Stimulated activated CD4-positive, alpha-beta T cell treated with anti-CD3 and anti-CD28 coated beads, Interleukin-4, amount 100 ng/mL, for 48 hours (primary cell): ENCODE measurements at regions not wholly inside any gene's neighbourhood (a gene's known extent, or its start where the extent isn't known, plus 50 kb on each side); places are given as distances from the start of the nearest gene placed in this dataset.
A peak's percentile ranks its signal among the peaks of the same experiment; 100 is the strongest.

Experiments used
- DNase-seq, 2 donors: peaks; one replicate each; pipeline ENCODE4 v3.0.0-alpha.2; 2020; ENCODE audit warnings: low read depth in 2 of 2

DNA sequence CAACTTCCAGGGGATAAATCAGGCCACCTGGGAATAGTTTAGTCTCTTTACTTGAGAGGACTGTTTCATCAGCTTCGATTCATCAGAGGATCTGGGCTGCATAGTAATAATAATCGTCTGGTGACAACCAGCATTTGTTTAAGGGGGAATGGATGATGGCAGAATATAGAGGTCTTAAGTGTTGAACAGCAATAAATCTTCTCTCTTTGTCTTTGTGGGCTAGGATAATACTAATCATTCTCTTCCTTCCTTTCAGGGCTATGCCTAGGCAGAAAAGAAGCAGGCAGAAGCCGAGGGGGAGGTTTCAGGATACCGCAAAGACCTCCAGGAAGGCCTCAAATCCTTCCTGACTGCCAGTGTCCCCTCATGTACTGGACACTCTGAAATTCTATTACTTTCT, 150.4 kb upstream of the GAREM1 start:
- DNase-seq: no peak

GRCh38 chr18:32618546-32618945, 147.9 kb upstream of the GAREM1 start:
- DNase-seq: no peak

DNA sequence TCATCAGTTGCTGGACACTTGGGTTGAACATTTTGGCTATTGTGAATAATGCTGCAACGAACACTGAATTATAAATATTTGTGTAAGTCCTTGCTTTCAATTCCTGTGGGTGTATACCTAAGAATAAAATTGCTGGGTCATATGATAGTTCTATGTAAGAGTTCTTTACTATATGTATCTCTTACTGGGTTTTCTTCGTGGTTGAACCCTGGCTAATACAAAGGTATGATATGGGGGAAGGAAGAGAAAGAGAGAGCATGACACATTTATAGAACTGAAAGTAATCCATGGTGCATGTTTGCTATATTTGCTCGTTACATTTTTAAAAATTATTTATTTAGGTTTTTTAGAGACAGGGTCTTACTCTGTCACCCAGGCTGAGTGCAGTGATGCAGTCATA, 143.1 kb upstream of the GAREM1 start:
- no peak for DNase-seq

DNA sequence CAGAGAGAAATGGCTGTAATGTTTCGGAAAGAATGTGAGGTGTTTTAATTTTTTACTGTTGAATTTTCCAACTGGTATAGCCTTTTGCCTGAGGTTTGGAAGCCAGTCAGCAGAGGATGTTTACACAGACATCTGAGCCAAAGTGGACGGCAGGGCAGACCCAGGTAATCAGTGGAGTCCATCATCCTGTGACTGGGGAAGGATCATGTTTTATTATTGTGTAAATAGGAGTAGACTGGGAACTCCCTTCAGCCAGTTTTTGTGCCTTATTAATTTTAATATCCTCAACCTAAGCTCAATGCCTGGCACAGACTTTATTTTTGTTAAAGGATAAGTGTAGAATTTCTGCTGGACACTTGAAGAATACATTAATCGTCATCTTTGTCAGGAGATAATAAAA, 142.0 kb upstream of the GAREM1 start:
- DNase-seq: no peak

DNA sequence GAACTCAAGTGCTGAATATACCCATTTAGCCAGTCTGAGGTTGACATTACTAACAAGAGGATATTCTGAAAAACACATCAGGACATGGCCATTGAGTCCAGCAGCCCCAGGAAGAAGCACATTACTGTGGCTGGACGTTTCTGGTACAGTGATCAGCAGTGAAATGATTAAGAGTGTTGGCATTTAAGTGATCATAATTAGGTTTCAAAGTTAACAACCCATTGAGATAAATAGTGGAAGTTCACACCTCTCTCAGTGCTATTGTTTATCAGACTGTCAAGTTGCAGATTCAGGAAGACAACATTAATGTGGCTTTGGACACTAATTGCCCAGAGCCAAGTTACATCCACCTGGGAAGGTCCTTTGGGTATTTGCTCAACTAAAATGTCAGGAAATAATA, 139.5 kb upstream of the GAREM1 start:
- DNase-seq: no peak

DNA sequence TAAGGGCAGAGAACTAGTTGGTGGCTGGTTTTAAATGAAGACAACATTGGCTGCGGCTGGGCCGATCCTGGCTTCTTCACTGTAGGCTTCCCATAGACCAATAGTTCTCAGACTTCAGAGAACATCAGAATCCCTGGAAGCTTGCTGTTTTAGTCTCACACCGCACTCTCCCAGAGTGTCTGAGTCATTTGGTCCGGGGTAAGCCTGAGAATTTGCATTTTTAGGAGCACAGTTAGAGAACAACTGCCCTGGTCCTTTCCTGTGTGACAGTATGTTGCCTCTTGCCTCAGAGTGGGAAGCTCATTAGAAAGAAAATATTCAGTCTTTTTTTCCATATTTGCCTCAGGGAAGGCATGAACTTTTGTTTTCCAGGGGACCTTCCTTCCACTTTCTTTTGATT, 137.1 kb upstream of the GAREM1 start:
- DNase-seq: no peak

- no peak for DNase-seq
Observed at GRCh38 chr18:32598144-32598543, 127.5 kb upstream of the GAREM1 start.

- DNase-seq: no peak
Observed at GRCh38 chr18:32596501-32596900, 125.8 kb upstream of the GAREM1 start.

- no peak for DNase-seq
Observed at GRCh38 chr18:32595832-32596231, 125.2 kb upstream of the GAREM1 start.

- DNase-seq: no peak
Observed at GRCh38 chr18:32588191-32588590, 117.5 kb upstream of the GAREM1 start.

DNA sequence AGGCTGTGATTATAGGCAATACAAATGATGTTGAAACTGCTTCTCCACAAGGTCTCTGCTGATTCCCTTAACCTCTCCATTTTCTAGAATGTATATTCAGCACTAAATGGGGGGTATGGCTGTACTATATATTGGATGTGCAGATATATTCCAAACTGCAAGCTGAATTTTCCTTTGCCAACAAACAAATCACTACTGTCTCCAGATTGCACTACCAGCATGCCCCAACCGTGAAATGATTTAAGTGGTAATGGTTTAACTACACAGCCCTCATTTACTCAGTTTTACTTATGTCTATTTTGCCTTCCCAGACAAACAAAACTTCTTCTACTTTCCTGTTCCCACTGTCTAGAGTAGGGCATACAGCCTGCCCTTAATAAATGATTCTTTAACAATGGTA, 112.7 kb upstream of the GAREM1 start:
- DNase-seq: no peak

DNA sequence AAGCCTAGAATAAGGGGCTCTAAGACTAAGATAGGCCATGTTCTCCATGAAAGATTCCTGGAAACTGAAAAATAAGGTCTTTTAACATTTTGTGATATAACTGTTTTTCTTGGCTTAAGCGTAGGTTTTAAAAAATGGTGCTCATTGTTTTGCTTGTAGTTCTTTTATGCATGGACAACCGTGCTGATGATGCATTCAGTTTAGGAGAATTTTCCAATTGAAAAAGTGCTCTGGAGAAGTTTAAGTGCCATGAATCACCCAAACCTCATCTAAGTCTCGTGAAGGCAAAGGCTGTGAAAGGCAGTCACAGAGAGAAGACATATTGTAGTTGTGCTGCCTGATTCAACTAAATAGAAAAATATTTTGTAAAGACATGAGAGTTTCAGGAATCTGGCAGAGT, 111.8 kb upstream of the GAREM1 start:
- DNase-seq: no peak

- no peak for DNase-seq
Observed at GRCh38 chr18:32577561-32577960, 106.9 kb upstream of the GAREM1 start.

DNA sequence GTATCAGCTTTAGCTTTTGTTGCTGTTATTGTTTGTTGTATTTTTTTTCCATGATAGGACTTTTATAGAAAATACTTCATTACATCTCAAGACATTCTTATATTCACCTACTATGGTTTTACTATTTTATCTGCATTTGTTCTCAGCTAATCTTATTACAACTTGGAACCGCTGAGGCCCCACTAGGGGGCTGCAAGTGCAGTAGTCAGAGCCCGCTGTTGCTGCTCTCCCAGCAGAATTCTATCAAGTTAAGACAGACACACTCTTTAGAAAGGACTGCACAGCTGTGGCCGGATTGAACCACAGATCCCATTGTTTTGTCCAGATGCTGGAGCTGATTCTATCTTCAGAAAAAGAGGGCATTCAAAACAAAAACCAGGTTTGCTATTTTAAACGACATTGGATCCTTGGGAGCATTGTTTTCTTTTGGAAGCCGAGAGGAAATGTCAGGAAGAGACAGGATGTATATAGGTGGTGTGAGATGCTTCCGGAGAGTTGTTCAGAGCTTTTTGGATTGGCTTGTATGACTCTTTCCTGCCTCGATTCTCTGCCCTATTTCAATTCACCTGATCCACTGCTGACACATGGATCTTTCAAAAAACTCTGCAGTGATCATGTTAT, 105.7 kb upstream of the GAREM1 start:
- no peak for DNase-seq

- no peak for DNase-seq
Observed at GRCh38 chr18:32566960-32567359, 96.3 kb upstream of the GAREM1 start.

GRCh38 chr18:32553640-32554365, 83.1 kb upstream of the GAREM1 start:
- no peak for DNase-seq

- no peak for DNase-seq
Observed at GRCh38 chr18:32553174-32553573, 82.5 kb upstream of the GAREM1 start.

GRCh38 chr18:32552421-32553030, 81.8 kb upstream of the GAREM1 start:
- DNase-seq: peak; percentile 24 to 40

DNA sequence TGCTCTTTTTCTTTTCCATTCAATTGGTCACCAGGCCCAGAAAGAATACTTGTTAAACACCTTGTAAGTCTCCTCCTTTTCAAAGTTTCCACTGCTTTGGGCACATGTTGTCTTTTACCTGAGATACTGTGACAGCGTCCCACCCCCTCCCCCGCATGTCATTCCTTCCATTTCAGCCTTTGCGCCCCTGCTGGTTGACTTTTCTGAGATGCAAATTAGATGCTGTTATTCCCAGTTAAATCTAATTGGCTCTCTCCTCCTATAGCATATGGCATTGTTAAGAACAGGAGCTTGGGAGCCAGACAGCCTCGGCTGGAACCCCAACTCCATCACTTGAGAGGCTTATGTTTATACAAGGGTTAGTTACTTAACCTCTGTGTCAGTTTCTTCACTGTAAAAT, 80.3 kb upstream of the GAREM1 start:
- no peak for DNase-seq

DNA sequence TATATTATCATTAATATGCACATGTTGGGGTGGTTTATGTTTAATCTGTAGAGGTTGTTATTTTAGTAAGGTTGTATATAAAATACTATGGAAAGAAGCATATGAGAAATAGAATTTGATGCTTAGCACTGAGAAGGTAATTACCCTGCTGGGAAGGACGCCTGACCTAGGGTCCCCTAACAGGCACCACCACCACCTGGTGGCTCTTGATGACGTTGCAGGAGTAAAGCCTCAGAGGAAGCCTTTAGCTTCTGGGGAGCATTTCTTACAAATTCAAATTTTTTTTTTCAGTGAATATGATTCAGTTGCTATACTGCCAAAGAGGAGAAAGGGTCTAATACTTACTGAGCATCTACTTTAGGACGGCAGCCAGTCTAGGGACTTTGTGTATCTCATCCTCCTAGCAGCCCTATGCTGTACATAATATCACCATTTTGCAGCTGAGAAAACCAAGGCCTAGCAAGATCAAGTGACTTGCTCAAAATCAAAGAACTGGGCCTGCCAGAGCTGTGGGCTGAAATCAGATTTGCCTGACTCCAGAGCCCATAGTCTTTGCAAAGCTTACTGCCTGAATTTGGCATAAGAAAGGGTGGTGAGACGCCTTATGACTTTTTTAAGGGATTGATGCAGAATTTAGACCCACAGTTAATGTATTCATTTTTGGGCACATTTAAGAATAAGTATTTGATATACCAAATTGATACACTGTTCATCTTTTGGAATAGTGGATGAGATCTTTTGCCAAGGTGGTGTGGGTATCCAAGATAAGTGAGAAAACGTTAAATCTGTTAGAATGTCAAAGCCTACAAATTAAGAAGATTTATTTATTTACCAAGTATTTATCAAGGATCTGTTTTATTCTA, 78.8 kb upstream of the GAREM1 start:
- peak; percentile 12 to 30 for DNase-seq

GRCh38 chr18:32548688-32549087, 78.0 kb upstream of the GAREM1 start:
- DNase-seq: no peak

DNA sequence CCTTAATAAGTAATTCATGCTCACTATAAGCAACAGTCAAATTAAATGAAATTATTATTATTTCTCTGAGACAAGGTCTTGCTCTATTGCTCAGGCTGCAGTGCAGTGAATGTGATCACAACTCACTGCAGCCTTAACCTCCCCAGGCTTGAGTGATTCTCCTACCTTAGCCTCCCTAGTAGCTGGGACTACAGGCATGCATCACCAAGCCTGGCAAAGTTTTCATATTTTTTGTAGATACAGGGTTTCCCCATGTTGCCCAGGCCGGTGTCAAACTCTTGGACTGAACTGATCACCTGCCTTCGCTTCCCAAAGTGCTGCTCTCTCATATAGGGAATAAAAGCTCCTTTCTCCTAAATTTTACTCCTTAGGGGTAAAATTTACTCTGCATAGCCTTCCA, 74.9 kb upstream of the GAREM1 start:
- DNase-seq: no peak
